Upper lobe of right lung (tissue), 1 donor: ENCODE measurements at regions not wholly inside any gene's neighbourhood (a gene's known extent, or its start where the extent isn't known, plus 50 kb on each side); places are given as distances from the start of the nearest gene placed in this dataset.
"Not testable (repeated sequence)": the region's sequence is repeated elsewhere in the genome, so short reads cannot be mapped to it uniquely, and the experiment has no call there.

Source experiments
- ATAC-seq: fragments of 200-7000 bp; cut with Tn5 transposase; one replicate; pipeline ENCODE4 v1.9.1; 2020; ENCODE audit warnings: mild to moderate bottlenecking, moderate library complexity
- DNase-seq: peaks from one replicate; pipeline ENCODE4 v3.0.0-alpha.2; 2020
- H3K27ac ChIP-seq: fragments of 200-600 bp; one replicate; pipeline ENCODE4 v1.8.0; 2022
- H3K27me3 ChIP-seq: fragments of 200-600 bp; one replicate; pipeline ENCODE4 v1.8.0; 2022; ENCODE audit warnings: mild to moderate bottlenecking
- H3K36me3 ChIP-seq: fragments of 200-600 bp; one replicate; pipeline ENCODE4 v1.8.0; 2022
- H3K4me1 ChIP-seq: fragments of 200-600 bp; one replicate; pipeline ENCODE4 v1.8.0; 2022
- H3K4me3 ChIP-seq: fragments of 200-600 bp; one replicate; pipeline ENCODE4 v1.8.0; 2022; ENCODE audit warnings: mild to moderate bottlenecking
- H3K9me3 ChIP-seq: fragments of 200-600 bp; one replicate; pipeline ENCODE4 v1.8.0; 2022
- CTCF ChIP-seq: fragments of 200-600 bp; IDR thresholded peaks from one replicate; pipeline ENCODE4 v1.8.0; 2022; ENCODE audit warnings: antibody characterized with exemption
- intact Hi-C: fragments of 100-400 bp; cut with DNase I; formaldehyde crosslinking; loops from one replicate; pipeline ENCODE4 v1.11.0; 2022
- donor health status: DM: no; HTN: yes; CAD: no; lungs with severe emphysema.

GRCh38 chr1:95643071-95643470, 409.1 kb downstream of the RWDD3 start:
- no peak overlapping the region for H3K27ac ChIP-seq
- H3K4me3 ChIP-seq: no peak overlapping the region
- intact Hi-C loops: no loop called here
- no peaks in the 10 kb centered on the region for H3K36me3 ChIP-seq
- H3K9me3 ChIP-seq: no peaks in the 10 kb centered on the region
- no peaks in the 10 kb centered on the region for H3K27me3 ChIP-seq
- no peaks in the 10 kb centered on the region for H3K4me1 ChIP-seq
- ATAC-seq (no peak), DNase-seq (no peak)
- no peak for TF ChIP-seq CTCF

GRCh38 chr1:95645126-95645525, 411.1 kb downstream of the RWDD3 start:
- H3K9me3 ChIP-seq, H3K4me1 ChIP-seq, intact Hi-C loops, H3K4me3 ChIP-seq, H3K36me3 ChIP-seq, ATAC-seq, H3K27me3 ChIP-seq, DNase-seq, H3K27ac ChIP-seq: not testable (repeated sequence)

- ATAC-seq (no peak), DNase-seq (no peak)
- no peaks in the 10 kb centered on the region for H3K4me1 ChIP-seq
- intact Hi-C loops: no loop called here
- H3K27ac ChIP-seq: no peak overlapping the region
- H3K27me3 ChIP-seq: no peaks in the 10 kb centered on the region
- H3K36me3 ChIP-seq: no peaks in the 10 kb centered on the region
- no peak for TF ChIP-seq CTCF
- H3K4me3 ChIP-seq: no peak overlapping the region
- H3K9me3 ChIP-seq: no peaks in the 10 kb centered on the region
Observed at GRCh38 chr1:95650631-95651030, 416.6 kb downstream of the RWDD3 start.

GRCh38 chr1:95652423-95652965, 418.5 kb downstream of the RWDD3 start:
- H3K4me1 ChIP-seq: no peaks in the 10 kb centered on the region
- H3K4me3 ChIP-seq: no peak overlapping the region
- no peaks in the 10 kb centered on the region for H3K36me3 ChIP-seq
- DNase-seq (no peak), ATAC-seq (no peak)
- H3K9me3 ChIP-seq: no peaks in the 10 kb centered on the region
- no peak for TF ChIP-seq CTCF
- H3K27ac ChIP-seq: no peak overlapping the region
- no peaks in the 10 kb centered on the region for H3K27me3 ChIP-seq
- intact Hi-C loops: no loop called here

- Histone ChIP-seq H3K27me3 (no peaks in the 10 kb centered on the region), H3K9me3 (no peaks in the 10 kb centered on the region), H3K27ac (no peak overlapping the region), H3K4me1 (no peaks in the 10 kb centered on the region), H3K36me3 (no peaks in the 10 kb centered on the region), H3K4me3 (no peak overlapping the region)
- no peak for TF ChIP-seq CTCF
- ATAC-seq: no peak
- intact Hi-C loops: no loop called here
- no peak for DNase-seq
Observed at GRCh38 chr1:95653618-95654017, 419.6 kb downstream of the RWDD3 start.

GRCh38 chr1:95655321-95656020, 421.5 kb downstream of the RWDD3 start:
- Histone ChIP-seq H3K4me3 (no peak overlapping the region), H3K9me3 (no peaks in the 10 kb centered on the region), H3K36me3 (no peaks in the 10 kb centered on the region), H3K27me3 (no peaks in the 10 kb centered on the region), H3K27ac (no peak overlapping the region), H3K4me1 (no peaks in the 10 kb centered on the region)
- TF ChIP-seq CTCF: no peak
- intact Hi-C loops: no loop called here
- DNase-seq: no peak
- no peak for ATAC-seq
